Lung (tissue), 11 donors: ENCODE measurements at regions not wholly inside any gene's neighbourhood (a gene's known extent, or its start where the extent isn't known, plus 50 kb on each side); places are given as distances from the start of the nearest gene placed in this dataset.

Source experiments
- ATAC-seq: fragments of 200-7000 bp; cut with Tn5 transposase; one replicate; pipeline ENCODE4 v1.9.1; 2020; ENCODE audit warnings: moderate number of reproducible peaks; ENCODE audit not compliant: insufficient read depth, low FRiP score
- DNase-seq, 3 donors: peaks; one replicate each; pipeline ENCODE4 v3.0.0-alpha.2; 2013 to 2017
- H3K27ac ChIP-seq, 2 donors: one replicate each; pipeline ENCODE4 v1.5.1; 2013; ENCODE audit warnings: mild to moderate bottlenecking in 2 of 2, moderate library complexity in 2 of 2, control low read depth in 1 of 2, inconsistent platforms in 1 of 2, low read depth in 1 of 2, low read length in 1 of 2
- H3K27me3 ChIP-seq, 3 donors: one replicate each; pipeline ENCODE4 v1.5.1; 2013; ENCODE audit warnings: low read length in 2 of 3; ENCODE audit not compliant: control insufficient read depth in 3 of 3, insufficient read depth in 3 of 3
- H3K36me3 ChIP-seq, 4 donors: one replicate each; pipeline ENCODE4 v1.5.1; 2013; ENCODE audit warnings: low read length in 4 of 4, mild to moderate bottlenecking in 1 of 4, moderate library complexity in 1 of 4; ENCODE audit not compliant: control insufficient read depth in 4 of 4, insufficient read depth in 4 of 4
- H3K4me1 ChIP-seq, 5 donors: one replicate each; pipeline ENCODE4 v1.5.1; 2013; ENCODE audit warnings: low read length in 5 of 5, mild to moderate bottlenecking in 2 of 5, moderate library complexity in 1 of 5; ENCODE audit not compliant: control insufficient read depth in 5 of 5, insufficient read depth in 5 of 5
- H3K4me3 ChIP-seq: one replicate; pipeline ENCODE4 v1.5.1; 2013; ENCODE audit warnings: mild to moderate bottlenecking, control low read depth, moderate library complexity
- H3K9ac ChIP-seq, 2 donors: one replicate each; pipeline ENCODE4 v1.5.1; 2013; ENCODE audit warnings: low read length in 2 of 2, control low read depth in 1 of 2; ENCODE audit not compliant: insufficient read depth in 1 of 2
- H3K9me3 ChIP-seq, 4 donors: one replicate each; pipeline ENCODE4 v1.5.1; 2013; ENCODE audit warnings: low read length in 3 of 4, mild to moderate bottlenecking in 1 of 4, moderate library complexity in 1 of 4; ENCODE audit not compliant: control insufficient read depth in 4 of 4, insufficient read depth in 3 of 4
- CTCF ChIP-seq: IDR thresholded peaks from 2 replicates; pipeline ENCODE4 v1.5.1; 2012; ENCODE audit warnings: mild to moderate bottlenecking; ENCODE audit errors: control extremely low read depth, extremely low read depth
- WGBS, 2 donors: extraction: QIAGEN DNeasy Blood & Tissue Kit; methylation state at CpG; one replicate each; pipeline ENCODE4 v1.1.7; 2013; 5-methylcytosine and 5-hydroxymethylcytosine counted together
- donor health status: control.
- donor health status: control.
- donor health status: Bipolar disorder and iron deficiency.
- donor health status: healthy.
- donor health status: DM: yes; HTN: yes; CAD: no.

GRCh38 chr16:59192551-59193199 lies 458.6 kb upstream of the GOT2 start:
- peak; percentile 10 for TF ChIP-seq CTCF

GRCh38 chr16:59190731-59191130 lies 456.6 kb upstream of the GOT2 start:
- H3K9ac ChIP-seq, result no peak overlapping the region
- H3K27me3 ChIP-seq, result no peaks in the 10 kb centered on the region
- H3K9me3 ChIP-seq, result no peaks in the 10 kb centered on the region
- DNase-seq, result no peak
- H3K4me3 ChIP-seq, result no peak overlapping the region
- no peak for ATAC-seq
- H3K27ac ChIP-seq, result no peak overlapping the region
- H3K36me3 ChIP-seq, result no peaks in the 10 kb centered on the region
- TF ChIP-seq CTCF, result no peak
- no peaks in the 10 kb centered on the region for H3K4me1 ChIP-seq

More at GRCh38 chr16:59192551-59193199, 458.6 kb upstream of the GOT2 start:
- Histone ChIP-seq H3K27ac (no peak overlapping the region), H3K36me3 (no peaks in the 10 kb centered on the region), H3K9me3 (no peaks in the 10 kb centered on the region), H3K27me3 (no peaks in the 10 kb centered on the region), H3K4me1 (no peaks in the 10 kb centered on the region), H3K4me3 (no peak overlapping the region), H3K9ac (no peak overlapping the region)
- DNase-seq, result peak; percentile 27 to 38 (median 33)
- 51 to 62% methylated on average over 6 of the region's 6 CpGs for WGBS, 2 donors
- ATAC-seq, result no peak

- 83 to 87% methylated on average over 3 of the region's 3 CpGs for WGBS, 2 donors
- no peaks in the 10 kb centered on the region for H3K27me3 ChIP-seq
- DNase-seq (no peak), ATAC-seq (no peak)
- no peak overlapping the region for H3K9ac ChIP-seq
- H3K27ac ChIP-seq, result no peak overlapping the region
- no peak for TF ChIP-seq CTCF
- no peaks in the 10 kb centered on the region for H3K36me3 ChIP-seq
- H3K9me3 ChIP-seq, result peaks cover 0 to 5% (median 1%) of the 10 kb centered on the region in 4 donors
- no peaks in the 10 kb centered on the region for H3K4me1 ChIP-seq
- H3K4me3 ChIP-seq, result no peak overlapping the region
Measured at GRCh38 chr16:59188029-59188428, 453.9 kb upstream of the GOT2 start.

GRCh38 chr16:59181821-59182420 lies 447.8 kb upstream of the GOT2 start:
- Histone ChIP-seq H3K4me1 (no peaks in the 10 kb centered on the region), H3K36me3 (no peaks in the 10 kb centered on the region), H3K27me3 (no peaks in the 10 kb centered on the region), H3K9ac (no peak overlapping the region), H3K27ac (no peak overlapping the region), H3K9me3 (peaks cover 0 to 11% (median 1%) of the 10 kb centered on the region in 4 donors), H3K4me3 (no peak overlapping the region)
- no peak for TF ChIP-seq CTCF
- DNase-seq (no peak), ATAC-seq (no peak)
- 91 to 93% methylated on average over 9 of the region's 9 CpGs for WGBS, 2 donors
